Astrocyte (in vitro differentiated cells and primary cell): ENCODE measurements at regions not wholly inside any gene's neighbourhood (a gene's known extent, or its start where the extent isn't known, plus 50 kb on each side); places are given as distances from the start of the nearest gene placed in this dataset.

ENCODE experiments used
- CTCF ChIP-seq: IDR thresholded peaks from 2 replicates; pipeline ENCODE4 v1.5.1; 2011; ENCODE audit warnings: low read depth, mild to moderate bottlenecking, inconsistent platforms, low read length, moderate library complexity; ENCODE audit not compliant: insufficient read depth
- EZH2 ChIP-seq: IDR thresholded peaks from 2 replicates; pipeline ENCODE4 v1.6.1; 2012; ENCODE audit warnings: mild to moderate bottlenecking, low read length, inconsistent platforms; ENCODE audit not compliant: insufficient read depth

GRCh38 chr2:57510704-57511103 is 535.9 kb upstream of the VRK2 start:
- no peak for TF ChIP-seq CTCF
- no peak for TF ChIP-seq EZH2
